GM19043 (cell line): ENCODE measurements at regions not wholly inside any gene's neighbourhood (a gene's known extent, or its start where the extent isn't known, plus 50 kb on each side); places are given as distances from the start of the nearest gene placed in this dataset.
"Not testable (repeated sequence)": the region's sequence is repeated elsewhere in the genome, so short reads cannot be mapped to it uniquely, and the experiment has no call there.

Experiments used
- ATAC-seq: cut with Tn5 transposase; IDR thresholded peaks from one replicate; pipeline ENCODE4 v1.9.1; 2021; ENCODE audit warnings: low read depth; ENCODE audit not compliant: unreplicated experiment

DNA sequence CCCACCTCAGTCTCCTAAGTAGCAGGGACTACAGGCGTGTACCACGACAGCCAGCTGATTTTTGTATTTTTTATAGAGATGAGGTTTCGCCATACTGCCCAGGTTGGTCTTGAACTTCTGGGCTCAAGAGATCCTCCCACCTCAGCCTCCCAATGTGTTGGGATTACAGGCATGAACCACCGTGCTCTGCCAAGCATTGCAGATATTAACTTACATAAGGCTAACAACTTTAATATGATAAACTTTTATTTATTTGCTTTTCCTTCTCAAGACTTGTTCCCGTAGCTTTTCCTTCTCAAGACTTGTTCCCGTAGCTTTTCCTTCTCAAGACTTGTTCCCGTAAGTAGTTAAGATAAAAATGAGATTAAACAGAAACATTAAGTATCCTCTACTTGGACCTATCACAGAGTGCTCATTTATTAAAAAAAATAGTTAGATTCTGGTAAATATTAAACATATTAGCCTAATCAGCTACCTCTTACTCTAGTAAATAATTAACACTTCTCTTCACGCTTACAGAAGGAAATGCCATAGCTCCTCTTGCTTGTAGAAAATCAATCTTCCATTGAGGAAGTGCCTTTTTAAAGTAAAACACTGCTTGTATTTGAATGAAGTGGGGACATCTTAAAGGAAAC is 157.7 kb upstream of the KITLG start:
- no peak for ATAC-seq

DNA sequence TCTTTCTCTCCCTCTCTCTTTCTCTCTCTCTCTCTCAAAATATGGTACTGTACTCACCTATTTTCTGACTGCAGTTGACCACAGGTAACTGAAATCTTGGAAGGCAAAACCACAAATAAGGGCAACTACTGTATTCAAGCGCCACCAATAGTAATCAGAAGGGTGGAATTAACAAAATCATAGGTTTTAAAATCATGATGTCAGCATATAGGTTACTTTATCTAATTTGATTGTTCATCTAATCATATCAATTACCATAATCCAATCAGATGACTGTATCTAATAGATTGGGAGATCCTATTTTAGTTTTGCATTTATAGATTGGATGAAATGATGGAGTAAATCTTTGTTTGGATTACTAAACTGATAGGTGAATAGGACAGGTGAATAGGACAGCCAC is 155.8 kb upstream of the KITLG start:
- ATAC-seq, result no peak

DNA sequence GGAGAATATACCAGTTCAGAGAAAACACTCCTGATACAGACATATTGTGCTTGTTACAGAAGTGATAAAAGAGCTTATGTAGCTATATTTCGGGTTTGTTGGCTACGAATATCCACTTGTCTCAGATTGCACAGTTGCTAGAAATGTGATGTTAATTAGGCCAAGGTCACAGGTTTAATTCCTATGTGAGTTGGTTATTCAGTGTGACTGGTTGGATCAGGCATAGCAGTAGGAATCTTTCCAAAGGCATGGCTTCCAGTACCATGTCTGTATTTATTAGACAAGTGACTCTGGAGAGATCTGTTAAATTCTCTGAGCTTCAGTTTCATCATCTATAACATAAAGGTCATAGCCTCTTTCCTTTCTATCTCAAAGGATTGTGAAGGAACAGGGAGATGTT is 152.7 kb upstream of the KITLG start:
- ATAC-seq, result no peak

DNA sequence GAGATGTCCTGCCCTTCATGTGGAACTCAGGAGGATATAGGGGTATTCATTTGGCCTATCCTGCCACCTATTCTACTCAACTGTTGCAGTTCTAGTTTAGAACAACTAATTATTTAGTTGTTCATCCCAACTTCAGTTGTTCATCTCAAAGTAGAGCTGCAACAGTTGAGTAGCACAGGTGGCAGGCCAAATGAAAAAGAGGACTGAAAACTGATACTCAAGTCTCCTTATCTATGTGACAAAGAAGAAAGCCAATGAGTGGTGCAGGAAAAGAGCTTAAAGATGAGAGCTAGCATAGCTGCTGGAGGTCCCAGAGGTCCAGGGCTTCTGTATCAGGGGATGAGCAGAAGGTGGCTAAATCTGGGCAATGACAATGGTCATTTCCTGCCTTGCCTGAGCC is 148.9 kb upstream of the KITLG start:
- no peak for ATAC-seq

DNA sequence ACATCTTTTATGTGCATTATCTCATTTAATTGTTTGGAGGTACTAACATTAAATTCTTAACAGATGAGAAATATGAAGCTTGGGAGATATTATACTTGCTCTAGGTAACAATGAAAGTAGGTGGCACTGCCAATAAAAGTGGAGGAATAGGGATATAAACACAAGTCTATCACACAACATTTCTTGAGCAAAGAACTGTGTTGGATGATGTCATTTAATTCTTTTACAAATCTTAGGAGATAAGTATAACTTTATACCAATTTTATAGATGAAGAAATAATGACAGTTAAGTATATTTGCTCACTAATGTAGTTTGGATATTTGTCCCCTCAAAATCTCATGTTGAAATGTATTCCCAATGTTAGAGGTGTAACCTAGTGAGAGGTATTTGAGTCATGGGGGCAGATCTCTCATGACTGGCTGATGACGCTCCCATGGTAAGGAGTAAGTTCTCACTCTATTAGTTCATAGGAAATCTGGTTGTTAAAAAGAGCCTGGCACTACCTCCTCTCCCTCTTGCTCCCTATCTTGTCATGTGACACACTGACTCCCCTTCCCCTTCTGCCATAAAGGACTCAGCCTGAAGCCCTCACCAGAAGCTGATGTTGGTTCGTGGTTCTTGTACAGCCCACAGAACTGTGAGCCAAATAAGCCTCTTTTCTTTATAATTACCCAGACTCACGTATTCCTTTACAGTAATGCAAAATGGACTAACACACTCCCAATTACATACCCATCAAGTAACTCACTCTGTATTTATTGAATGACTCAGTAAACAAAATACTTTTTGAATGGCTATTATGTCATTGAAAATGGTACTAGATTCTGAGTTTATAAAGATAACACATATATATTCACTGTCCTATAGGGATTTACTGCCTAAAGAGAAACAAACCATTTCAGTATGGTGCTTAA is 146.8 kb upstream of the KITLG start:
- no peak for ATAC-seq

DNA sequence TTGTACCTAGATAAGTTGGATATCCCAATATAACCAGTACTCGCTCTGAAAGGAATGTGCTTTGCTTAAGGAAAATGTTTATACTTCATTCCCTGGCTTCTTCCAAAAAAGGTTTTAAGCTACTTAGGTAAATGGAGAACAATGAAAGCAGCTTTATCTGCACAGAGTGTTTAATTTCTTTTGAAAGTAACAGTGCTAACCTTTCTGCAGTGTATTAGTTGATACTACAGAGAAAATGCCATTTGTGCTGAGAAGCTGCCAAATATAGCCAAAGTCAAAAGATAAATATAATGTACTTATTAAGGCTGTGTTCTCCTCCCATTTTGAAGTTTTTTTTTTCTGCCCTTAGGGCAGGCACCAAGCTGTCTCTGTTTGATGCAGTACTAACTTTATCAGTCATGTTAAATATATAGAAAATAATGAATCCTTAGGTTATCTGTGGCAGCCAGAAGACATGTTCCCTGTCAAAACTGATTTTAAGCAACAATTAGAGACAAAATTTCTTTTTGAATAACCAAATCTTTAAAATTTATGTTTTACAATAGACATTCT is 145.4 kb upstream of the KITLG start:
- no peak for ATAC-seq

DNA sequence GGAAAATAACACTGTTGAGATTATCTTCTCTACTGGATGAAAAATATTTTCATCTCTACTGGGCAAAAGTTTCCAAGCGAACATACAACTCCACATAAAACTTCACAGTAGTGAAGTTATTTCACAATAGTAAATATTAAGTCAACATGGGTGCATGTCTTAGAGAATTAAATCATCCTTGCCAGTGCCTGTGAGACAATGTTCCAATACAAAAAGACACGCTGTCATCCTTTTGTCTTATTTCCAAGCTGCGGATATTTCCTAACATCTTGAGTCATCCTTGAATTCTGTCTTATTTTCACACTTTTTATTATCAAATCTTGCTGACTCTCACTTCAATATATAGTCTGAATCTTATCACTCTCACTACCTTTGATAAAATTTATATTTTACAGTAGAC is 142.9 kb upstream of the KITLG start:
- no peak for ATAC-seq

DNA sequence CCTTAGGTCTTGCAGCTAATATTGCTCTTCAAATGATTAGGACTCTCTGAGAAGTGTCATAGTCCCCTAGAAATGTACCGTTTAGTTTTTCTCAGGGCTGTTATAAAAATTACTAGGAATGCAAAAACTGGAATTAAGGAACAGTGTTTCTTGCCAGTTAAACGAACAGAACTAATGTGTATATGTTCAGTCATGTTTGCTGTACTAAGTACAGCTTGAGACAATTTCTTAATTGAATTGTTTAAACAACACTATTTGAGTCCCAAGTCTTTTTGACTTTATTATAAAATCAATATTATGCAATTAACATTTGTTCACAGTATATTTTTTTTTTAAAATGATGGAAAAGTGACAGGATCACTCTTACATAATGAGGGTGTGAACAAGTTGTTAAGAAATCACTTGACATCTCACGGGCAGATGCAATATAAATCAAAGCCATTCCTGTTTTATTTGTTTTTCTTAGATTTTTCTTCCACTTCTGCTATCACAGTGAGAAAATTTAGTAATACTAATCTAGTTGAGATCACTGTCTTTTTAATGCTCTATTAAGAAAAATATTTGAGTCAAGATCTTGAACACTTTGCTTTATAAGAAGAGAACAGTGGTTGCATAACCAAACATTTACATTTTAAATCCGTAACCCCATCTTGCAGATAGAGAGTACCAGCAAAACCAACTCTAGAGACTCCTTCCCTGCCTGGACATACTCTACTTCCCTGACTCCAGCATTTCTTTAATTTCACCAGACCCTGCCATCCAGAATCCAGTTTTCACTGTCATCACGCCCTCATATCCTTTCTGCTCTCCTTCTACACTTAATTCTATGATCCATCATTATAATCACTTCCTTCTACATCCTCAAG is 140.7 kb upstream of the KITLG start:
- no peak for ATAC-seq

DNA sequence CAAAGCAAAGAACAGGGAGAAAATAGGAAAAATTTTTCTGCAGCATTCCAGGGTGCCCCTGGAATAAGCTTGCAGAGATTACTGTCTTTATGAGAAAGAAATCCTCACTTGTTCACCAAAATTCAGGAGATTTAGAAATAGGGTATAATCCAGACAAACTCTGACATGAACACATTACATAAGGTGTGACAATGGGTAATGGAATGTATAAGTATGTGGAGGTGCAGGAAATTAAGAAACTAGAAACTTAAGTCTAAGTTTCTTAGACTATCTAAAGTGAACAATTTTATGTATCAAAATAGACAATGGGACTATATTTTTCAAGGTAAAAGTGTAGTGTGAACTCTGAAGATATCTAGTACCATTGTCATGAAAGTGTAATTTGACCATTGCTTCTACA is 140.0 kb upstream of the KITLG start:
- ATAC-seq, result no peak

DNA sequence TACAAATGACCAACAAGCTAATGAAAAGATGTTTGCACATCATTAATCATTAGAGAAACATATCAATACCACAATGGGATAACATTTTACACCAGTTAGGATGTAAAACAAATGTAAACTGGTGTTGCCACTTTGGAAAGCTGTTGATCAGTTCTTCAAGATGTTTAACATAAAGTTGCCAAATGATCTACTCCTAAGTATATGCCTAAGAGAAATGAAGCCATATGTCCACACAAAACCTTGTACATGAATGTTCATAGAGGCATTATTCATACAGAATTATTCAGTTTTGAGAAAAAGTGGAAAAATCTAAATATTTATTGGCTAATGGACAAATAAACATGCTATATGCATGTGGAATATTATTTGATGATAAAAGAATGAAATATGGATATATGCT is 136.9 kb upstream of the KITLG start:
- ATAC-seq, result no peak

DNA sequence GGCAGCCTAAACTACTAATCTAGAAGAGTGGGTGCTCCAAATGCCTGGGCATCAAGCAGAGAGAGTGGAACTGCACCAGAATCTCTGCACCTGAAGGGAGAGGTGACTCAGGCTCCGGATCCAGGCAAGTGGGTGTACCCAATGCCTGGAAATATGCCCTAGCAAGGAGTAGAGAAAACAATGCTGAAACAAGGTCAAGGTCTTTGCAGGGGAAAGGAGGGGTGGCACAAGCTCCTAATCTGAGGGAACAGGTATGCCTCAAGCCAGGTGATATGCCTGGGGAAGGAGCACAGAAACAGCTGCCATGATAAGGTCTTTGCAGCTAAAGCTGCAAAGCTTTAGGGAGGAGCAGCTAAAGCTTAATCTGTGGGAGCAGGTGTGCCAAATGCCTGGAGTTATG is 136.0 kb upstream of the KITLG start:
- ATAC-seq, result no peak

DNA sequence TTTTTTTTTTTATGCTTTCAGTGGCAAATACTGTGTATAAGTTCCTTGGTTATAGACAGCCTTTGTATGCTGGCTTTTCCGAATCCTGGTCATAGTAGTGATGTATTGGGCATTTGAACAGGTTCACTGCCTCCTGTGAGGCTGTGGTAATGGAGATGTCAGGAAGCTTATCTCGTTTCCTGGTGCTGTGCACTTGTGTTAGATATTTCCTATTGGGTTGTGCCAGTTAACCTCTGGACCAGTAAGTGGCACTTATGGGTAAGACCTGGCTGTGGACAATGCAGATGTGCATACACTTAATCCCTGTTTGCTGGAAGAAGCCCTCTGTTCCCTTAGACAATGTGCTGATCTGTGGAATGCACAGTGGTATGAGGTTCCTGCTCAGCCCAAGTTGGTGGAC is 135.4 kb upstream of the KITLG start:
- ATAC-seq, result no peak

DNA sequence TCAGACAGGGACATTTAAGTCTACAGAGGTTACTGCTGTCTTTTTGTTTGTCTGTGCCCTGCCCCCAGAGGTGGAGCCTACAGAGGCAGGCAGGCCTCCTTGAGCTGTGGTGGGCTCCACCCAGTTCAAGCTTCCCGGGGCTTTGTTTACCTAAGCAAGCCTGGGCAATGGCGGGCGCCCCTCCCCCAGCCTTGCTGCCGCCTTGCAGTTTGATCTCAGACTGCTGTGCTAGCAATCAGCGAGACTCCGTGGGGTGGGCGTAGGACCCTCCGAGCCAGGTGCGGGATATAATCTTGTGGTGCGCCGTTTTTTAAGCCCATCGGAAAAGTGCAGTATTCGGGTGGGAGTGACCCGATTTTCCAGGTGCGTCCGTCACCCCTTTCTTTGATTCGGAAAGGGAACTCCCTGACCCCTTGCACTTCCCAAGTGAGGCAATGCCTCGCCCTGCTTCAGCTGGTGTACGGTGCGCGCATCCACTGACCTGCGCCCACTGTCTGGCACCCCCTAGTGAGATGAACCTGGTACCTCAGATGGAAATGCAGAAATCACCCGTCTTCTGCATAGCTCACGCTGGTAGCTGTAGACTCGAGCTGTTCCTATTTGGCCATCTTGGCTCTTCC is 134.1 kb upstream of the KITLG start:
- ATAC-seq, result not testable (repeated sequence)

DNA sequence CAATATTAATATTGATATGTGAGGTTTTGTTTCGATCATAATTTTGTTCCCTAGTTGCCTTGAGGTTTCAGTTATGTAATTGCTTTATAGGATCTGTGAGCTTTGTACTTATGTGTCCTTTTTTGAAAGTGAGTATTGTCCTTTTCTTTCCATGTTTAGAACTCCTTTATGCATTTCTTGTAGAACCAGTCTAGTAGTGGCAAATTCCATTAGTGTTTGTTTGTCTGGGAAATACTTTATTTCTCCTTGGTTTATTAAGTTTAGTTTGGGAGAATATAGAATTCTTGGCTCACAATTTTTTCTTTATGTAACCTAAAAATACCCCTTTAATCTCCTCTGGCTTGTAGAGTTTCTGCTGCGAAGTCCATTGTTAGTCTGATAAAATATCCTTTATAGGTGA is 127.5 kb upstream of the KITLG start:
- ATAC-seq, result no peak

DNA sequence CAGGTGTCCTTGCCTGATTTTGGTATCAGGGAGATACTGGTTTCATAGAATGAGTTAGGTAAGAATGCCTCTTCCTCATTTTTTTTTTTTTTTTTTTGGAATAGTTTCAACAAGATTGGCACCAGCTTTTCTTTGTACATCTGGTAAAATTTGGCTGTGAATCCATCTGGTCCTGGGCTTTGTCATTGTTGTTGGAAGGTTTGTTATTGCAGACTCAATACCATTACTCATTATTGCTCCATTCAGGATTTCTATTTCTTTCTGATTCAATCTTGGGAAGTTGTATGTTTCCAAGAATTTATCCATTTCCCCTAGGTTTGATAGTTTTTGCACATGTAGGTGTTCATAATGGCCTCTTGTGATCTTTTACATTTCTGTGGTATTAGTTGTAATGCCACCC is 126.0 kb upstream of the KITLG start:
- ATAC-seq, result no peak

DNA sequence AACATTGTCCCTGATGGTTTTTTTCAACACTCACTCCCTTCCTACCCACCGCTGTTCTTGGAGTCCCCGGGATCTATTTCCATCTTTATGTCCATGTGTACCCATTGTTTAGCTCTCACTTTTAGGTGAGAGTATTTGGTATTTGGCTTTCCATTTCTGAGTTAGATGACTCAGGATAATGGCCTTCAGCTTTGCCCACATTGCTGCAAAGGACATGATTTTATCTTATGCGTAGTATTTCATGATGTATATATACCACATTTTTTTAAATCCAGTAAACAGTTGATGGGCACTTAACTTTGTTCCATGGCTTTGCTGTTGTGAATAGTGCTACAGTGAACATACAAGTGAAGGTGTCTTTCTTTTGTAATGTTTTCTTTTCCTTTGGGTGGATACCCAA is 123.5 kb upstream of the KITLG start:
- ATAC-seq, result no peak

DNA sequence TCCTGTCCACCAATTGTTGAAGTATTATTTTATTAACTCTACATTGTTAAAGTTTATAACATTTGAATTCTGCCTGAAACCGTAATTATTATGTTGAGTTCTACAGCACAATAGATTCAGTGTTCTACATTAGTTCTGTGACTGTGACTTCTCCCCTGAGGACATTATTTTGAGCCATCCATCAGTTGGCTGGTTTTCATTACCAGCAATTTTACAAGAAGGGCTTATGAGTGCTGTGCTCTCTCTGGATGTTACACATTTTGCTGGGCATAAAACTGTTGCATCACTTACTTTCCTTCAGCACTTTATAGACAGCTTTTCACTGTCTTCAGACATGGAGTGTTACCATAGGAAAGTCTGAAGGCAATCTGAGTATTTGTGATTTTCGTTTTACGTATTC is 118.2 kb upstream of the KITLG start:
- ATAC-seq, result no peak

DNA sequence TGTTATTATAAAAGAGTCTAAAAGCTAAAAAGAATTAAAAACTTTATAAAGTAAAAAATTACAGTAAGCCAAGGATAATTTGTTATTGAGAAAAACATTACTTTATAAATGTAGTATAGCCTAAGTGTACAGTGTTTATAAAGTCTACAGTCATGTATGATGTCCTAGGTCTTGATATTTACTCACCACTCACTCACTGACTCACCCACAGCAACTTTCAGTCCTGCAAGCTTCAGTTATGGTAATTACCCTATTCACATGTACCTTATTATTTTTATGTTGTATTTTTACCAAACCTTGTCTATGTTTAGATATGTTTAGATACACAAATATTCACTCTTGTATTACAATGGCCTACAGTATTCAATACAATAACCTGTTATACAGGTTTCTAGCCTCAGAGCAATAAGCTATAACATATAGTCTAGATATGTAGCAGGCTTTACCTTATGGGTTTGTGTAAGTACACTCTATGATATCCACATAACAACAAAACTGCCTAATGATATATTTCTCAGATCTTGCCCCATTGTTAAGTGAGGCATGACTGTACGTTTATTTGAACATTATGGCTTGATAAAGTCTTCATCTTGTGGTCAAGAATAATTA is 113.7 kb upstream of the KITLG start:
- no peak for ATAC-seq

DNA sequence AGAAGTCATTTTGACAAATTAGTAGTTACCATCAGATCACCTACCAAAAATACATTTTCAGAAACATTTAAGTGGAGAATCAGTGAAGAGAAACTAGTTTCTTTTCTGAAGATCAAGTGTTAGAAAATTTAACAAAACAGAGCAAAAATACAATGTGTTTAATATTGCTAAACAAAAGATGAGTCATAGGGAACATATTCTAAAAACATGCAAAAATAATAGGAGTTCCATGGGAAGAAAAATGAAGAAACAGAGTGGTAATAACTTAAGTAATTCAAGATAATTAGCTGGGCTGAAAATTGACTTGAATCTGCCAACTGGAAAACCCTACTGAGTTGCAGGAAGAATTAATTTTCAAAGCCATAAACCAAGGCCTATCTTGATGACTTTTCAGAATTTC is 111.5 kb upstream of the KITLG start:
- no peak for ATAC-seq

DNA sequence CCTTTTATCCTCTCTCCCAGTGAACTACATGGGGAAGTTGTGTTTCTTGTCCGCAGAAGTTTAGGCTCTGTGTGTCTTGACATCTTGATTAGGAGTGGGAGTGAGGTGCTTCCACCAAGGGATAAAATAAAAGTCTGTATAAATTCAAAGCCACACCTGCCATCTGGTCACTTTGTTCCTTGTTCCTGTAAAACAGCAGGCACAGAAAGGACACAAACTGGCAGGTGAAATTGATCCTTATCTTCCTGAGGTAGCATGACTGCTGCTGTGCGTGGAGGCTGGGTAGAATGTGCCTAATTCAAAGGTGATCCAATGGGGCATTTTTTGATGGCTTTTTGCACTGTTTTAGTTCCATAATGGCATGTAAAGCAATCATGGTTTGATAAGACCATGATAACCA is 104.3 kb upstream of the KITLG start:
- ATAC-seq, result no peak
